ENCODE measurements at regions not wholly inside any gene's neighbourhood (a gene's known extent, or its start where the extent isn't known, plus 50 kb on each side); places are given as distances from the start of the nearest gene placed in this dataset.
"Not testable (repeated sequence)": the region's sequence is repeated elsewhere in the genome, so short reads cannot be mapped to it uniquely, and the experiment has no call there.

DNA sequence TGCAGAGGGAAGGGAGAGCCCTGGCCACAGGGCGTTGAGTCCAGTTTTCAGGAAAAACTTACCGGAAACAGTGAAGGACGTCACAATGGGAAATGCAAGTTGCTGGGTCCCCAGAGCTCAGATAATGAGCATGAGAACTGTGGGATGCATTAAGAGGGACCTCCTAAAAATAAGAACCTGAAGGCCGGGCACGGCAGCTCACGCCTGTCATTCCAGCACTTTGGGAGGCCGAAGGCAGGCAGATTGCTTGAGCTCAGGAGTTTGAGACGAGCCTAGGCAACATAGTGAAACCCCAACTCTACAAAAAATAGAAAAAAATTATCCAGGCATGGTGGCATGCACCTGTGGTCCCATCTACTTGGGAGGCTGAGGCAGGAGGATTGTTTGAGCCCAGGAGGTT is 170.6 kb downstream of the URI1 start:
- H3K4me2 ChIP-seq: no peak overlapping the region
- H3K9ac ChIP-seq: no peak overlapping the region
- no peaks in the 10 kb centered on the region for H3K27me3 ChIP-seq (ENCODE audit: insufficient read depth)
- H3K4me1 ChIP-seq (ENCODE audit: control insufficient read depth in 1 of 2, insufficient read depth in 2 of 2, low read depth in 1 of 2, low read length in 1 of 2): peaks cover 0 to 16% of the 10 kb centered on the region in 2 experiments; a peak in 2 of 4 replicates
- H2AFZ ChIP-seq (ENCODE audit: low read depth): no peak overlapping the region
- no peaks in the 10 kb centered on the region for H3K9me2 ChIP-seq
- H4K20me1 ChIP-seq (ENCODE audit: insufficient read depth): no peaks in the 10 kb centered on the region
- POLR2A ChIA-PET: no interaction called here
- WGBS (ENCODE audit: low lambda C conversion rate): 57% methylated on average over 8 of the region's 8 CpGs
- no peak for DNase-seq
- H3K9me3 ChIP-seq: no peaks in the 10 kb centered on the region
- no peaks in the 10 kb centered on the region for H3K36me3 ChIP-seq (replicated peaks in 1 of 2; ENCODE audit: control insufficient read depth in 1 of 2, insufficient read depth in 2 of 2, low read length in 1 of 2)
- TF ChIP-seq RXRA (IDR thresholded peaks at IDR 0.05; ENCODE audit: borderline replicate concordance, low read depth) (no peak), RCOR1 (IDR thresholded peaks at IDR 0.05; ENCODE audit: low read length) (no peak), TCF12 (IDR thresholded peaks at IDR 0.05) (no peak), RFX5 (IDR thresholded peaks at IDR 0.05; ENCODE audit: low read length) (no peak), ELF1 (IDR thresholded peaks at IDR 0.05) (no peak)
- TF ChIP-seq, protein P1, sequence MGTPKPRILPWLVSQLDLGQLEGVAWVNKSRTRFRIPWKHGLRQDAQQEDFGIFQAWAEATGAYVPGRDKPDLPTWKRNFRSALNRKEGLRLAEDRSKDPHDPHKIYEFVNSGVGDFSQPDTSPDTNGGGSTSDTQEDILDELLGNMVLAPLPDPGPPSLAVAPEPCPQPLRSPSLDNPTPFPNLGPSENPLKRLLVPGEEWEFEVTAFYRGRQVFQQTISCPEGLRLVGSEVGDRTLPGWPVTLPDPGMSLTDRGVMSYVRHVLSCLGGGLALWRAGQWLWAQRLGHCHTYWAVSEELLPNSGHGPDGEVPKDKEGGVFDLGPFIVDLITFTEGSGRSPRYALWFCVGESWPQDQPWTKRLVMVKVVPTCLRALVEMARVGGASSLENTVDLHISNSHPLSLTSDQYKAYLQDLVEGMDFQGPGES (IDR thresholded peaks at IDR 0.05; ENCODE audit: low read depth, low read length): no peak
- TF ChIP-seq, protein P2, sequence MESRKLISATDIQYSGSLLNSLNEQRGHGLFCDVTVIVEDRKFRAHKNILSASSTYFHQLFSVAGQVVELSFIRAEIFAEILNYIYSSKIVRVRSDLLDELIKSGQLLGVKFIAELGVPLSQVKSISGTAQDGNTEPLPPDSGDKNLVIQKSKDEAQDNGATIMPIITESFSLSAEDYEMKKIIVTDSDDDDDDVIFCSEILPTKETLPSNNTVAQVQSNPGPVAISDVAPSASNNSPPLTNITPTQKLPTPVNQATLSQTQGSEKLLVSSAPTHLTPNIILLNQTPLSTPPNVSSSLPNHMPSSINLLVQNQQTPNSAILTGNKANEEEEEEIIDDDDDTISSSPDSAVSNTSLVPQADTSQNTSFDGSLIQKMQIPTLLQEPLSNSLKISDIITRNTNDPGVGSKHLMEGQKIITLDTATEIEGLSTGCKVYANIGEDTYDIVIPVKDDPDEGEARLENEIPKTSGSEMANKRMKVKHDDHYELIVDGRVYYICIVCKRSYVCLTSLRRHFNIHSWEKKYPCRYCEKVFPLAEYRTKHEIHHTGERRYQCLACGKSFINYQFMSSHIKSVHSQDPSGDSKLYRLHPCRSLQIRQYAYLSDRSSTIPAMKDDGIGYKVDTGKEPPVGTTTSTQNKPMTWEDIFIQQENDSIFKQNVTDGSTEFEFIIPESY (IDR thresholded peaks at IDR 0.05; ENCODE audit: borderline replicate concordance, low read depth): no peak
- TF ChIP-seq, protein P3, sequence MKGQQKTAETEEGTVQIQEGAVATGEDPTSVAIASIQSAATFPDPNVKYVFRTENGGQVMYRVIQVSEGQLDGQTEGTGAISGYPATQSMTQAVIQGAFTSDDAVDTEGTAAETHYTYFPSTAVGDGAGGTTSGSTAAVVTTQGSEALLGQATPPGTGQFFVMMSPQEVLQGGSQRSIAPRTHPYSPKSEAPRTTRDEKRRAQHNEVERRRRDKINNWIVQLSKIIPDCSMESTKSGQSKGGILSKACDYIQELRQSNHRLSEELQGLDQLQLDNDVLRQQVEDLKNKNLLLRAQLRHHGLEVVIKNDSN (IDR thresholded peaks at IDR 0.05; ENCODE audit: borderline replicate concordance, low read depth): no peak
- no peaks in the 10 kb centered on the region for H3K79me2 ChIP-seq (ENCODE audit: insufficient read depth)
- H3F3A ChIP-seq (replicated peaks; ENCODE audit: insufficient read depth): no peaks in the 10 kb centered on the region
- CTCF ChIA-PET: no interaction called here
- no peak overlapping the region for H3K4me3 ChIP-seq (ENCODE audit: low read depth in 2 of 2, low read length in 1 of 2)
- no peak overlapping the region for H3K27ac ChIP-seq (ENCODE audit: low read depth in 2 of 2, low read length in 1 of 2)

DNA sequence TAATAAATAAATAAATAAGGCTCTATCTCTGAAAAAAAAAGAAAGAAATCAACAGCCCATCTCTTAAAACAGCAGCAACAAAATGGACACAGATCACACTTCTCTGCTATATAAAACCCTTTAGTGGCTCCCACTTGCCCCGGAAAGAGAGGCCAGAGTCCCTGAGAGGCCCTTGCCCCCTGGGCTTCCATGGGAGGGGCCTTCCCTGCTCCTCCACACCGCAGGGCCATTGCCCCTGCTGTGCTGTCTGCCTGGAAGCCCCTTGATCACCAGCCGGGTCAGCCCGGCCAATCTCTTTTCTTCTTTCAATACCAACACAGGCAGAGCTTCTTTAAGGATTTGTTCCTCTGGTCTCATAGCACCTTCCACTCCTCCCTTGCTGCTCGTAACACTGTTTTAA is 171.1 kb downstream of the URI1 start:
- DNase-seq: no peak
- Histone ChIP-seq H3K9me2 (no peaks in the 10 kb centered on the region), H3K9me3 (no peaks in the 10 kb centered on the region), H3K4me1 (ENCODE audit: control insufficient read depth in 1 of 2, insufficient read depth in 2 of 2, low read depth in 1 of 2, low read length in 1 of 2) (peaks cover 0 to 16% of the 10 kb centered on the region in 2 experiments; a peak in 2 of 4 replicates), H3K27ac (ENCODE audit: low read depth in 2 of 2, low read length in 1 of 2) (no peak overlapping the region), H4K20me1 (ENCODE audit: insufficient read depth) (no peaks in the 10 kb centered on the region), H3K4me3 (ENCODE audit: low read depth in 2 of 2, low read length in 1 of 2) (no peak overlapping the region), H3K36me3 (replicated peaks in 1 of 2; ENCODE audit: control insufficient read depth in 1 of 2, insufficient read depth in 2 of 2, low read length in 1 of 2) (no peaks in the 10 kb centered on the region), H3K9ac (no peak overlapping the region), H3K4me2 (no peak overlapping the region), H2AFZ (ENCODE audit: low read depth) (no peak overlapping the region), H3K79me2 (ENCODE audit: insufficient read depth) (no peaks in the 10 kb centered on the region), H3F3A (replicated peaks; ENCODE audit: insufficient read depth) (no peaks in the 10 kb centered on the region), H3K27me3 (ENCODE audit: insufficient read depth) (no peaks in the 10 kb centered on the region)
- CTCF ChIA-PET: no interaction called here
- no peak for TF ChIP-seq FOSL2 (IDR thresholded peaks at IDR 0.05; ENCODE audit: borderline replicate concordance, low read depth)
- TF ChIP-seq, protein P4, sequence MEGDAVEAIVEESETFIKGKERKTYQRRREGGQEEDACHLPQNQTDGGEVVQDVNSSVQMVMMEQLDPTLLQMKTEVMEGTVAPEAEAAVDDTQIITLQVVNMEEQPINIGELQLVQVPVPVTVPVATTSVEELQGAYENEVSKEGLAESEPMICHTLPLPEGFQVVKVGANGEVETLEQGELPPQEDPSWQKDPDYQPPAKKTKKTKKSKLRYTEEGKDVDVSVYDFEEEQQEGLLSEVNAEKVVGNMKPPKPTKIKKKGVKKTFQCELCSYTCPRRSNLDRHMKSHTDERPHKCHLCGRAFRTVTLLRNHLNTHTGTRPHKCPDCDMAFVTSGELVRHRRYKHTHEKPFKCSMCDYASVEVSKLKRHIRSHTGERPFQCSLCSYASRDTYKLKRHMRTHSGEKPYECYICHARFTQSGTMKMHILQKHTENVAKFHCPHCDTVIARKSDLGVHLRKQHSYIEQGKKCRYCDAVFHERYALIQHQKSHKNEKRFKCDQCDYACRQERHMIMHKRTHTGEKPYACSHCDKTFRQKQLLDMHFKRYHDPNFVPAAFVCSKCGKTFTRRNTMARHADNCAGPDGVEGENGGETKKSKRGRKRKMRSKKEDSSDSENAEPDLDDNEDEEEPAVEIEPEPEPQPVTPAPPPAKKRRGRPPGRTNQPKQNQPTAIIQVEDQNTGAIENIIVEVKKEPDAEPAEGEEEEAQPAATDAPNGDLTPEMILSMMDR (IDR thresholded peaks at IDR 0.05): no peak
- TF ChIP-seq, protein P5, sequence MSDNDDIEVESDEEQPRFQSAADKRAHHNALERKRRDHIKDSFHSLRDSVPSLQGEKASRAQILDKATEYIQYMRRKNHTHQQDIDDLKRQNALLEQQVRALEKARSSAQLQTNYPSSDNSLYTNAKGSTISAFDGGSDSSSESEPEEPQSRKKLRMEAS (IDR thresholded peaks at IDR 0.05; ENCODE audit: low read depth): no peak
- TF ChIP-seq ELF1 (IDR thresholded peaks at IDR 0.05): no peak
- TF ChIP-seq, protein P1 (IDR thresholded peaks at IDR 0.05; ENCODE audit: low read depth, low read length): no peak
- no peak for TF ChIP-seq FOXM1 (IDR thresholded peaks at IDR 0.05; ENCODE audit: low read depth)
- TF ChIP-seq, protein P6, sequence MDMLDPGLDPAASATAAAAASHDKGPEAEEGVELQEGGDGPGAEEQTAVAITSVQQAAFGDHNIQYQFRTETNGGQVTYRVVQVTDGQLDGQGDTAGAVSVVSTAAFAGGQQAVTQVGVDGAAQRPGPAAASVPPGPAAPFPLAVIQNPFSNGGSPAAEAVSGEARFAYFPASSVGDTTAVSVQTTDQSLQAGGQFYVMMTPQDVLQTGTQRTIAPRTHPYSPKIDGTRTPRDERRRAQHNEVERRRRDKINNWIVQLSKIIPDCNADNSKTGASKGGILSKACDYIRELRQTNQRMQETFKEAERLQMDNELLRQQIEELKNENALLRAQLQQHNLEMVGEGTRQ (IDR thresholded peaks at IDR 0.05; ENCODE audit: borderline replicate concordance, low read depth, low read length): no peak
- POLR2A ChIA-PET: no interaction called here
- WGBS (ENCODE audit: low lambda C conversion rate): 38% methylated on average over 4 of the region's 5 CpGs

DNA sequence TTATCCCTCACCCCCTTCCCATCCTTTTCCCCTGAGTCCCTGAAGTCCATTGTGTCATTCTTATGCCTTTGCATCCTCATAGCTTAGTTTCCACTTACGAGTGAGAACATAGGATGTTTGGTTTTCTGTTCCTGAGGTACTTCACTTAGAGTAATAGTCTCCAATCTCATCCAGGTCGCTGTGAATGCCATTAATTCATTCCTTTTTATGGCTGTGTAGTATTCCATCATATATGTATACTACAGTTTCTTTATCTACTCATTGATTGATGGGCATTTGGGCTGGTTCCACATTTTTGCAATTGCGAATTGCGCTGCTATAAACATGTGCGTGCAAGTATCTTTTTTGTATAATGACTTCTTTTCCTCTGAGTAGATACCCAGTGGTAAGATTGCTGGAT is 172.1 kb downstream of the URI1 start:
- H4K20me1 ChIP-seq (ENCODE audit: insufficient read depth); CTCF ChIA-PET; H3K27me3 ChIP-seq (ENCODE audit: insufficient read depth); H2AFZ ChIP-seq (ENCODE audit: low read depth); H3K9me3 ChIP-seq; H3K9ac ChIP-seq; POLR2A ChIA-PET; H3K9me2 ChIP-seq; H3K27ac ChIP-seq (ENCODE audit: low read depth in 2 of 2, low read length in 1 of 2); DNase-seq; H3F3A ChIP-seq (replicated peaks; ENCODE audit: insufficient read depth); H3K36me3 ChIP-seq (replicated peaks in 1 of 2; ENCODE audit: control insufficient read depth in 1 of 2, insufficient read depth in 2 of 2, low read length in 1 of 2); H3K4me2 ChIP-seq; H3K4me3 ChIP-seq (ENCODE audit: low read depth in 2 of 2, low read length in 1 of 2); H3K79me2 ChIP-seq (ENCODE audit: insufficient read depth): not testable (repeated sequence)
- H3K4me1 ChIP-seq (ENCODE audit: control insufficient read depth in 1 of 2, insufficient read depth in 2 of 2, low read depth in 1 of 2, low read length in 1 of 2): peaks cover 0 to 17% of the 10 kb centered on the region in 2 experiments; a peak in 2 of 4 replicates
- WGBS (ENCODE audit: low lambda C conversion rate): 53% methylated on average over 5 of the region's 5 CpGs

All from SK-N-SH (cell line).